ENCODE measurements at regions not wholly inside any gene's neighbourhood (a gene's known extent, or its start where the extent isn't known, plus 50 kb on each side); places are given as distances from the start of the nearest gene placed in this dataset.

DNA sequence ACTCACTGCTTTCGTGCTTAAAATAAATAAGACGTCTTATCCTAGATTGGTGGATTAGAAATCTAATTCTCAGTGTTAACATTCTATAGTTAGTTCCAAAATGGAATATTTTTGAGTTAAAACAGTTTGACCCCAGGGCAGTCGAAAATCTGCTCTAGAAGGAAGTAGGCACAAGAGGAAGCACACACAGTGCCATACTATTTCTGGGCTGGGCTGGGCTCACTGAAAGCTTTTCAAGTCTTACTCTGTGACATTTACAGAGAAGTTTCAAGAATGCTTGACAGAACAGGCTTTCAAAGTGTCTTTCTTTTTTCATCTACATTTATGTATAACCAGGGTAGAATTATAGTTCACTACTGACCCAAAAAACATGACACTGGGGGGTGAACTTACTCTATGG is 209.8 kb downstream of the SOD2 start:
- H3K4me1 ChIP-seq = no peaks in the 10 kb centered on the region
- H3K9me3 ChIP-seq = no peaks in the 10 kb centered on the region
- no peaks in the 10 kb centered on the region for H3K36me3 ChIP-seq (ENCODE audit: low read depth, missing control alignments)
- peaks cover 2% of the 10 kb centered on the region for H3K27me3 ChIP-seq
- DNase-seq = no peak
- intact Hi-C loops (cut with DNase I; ENCODE audit: low total_unique reads) = no loop called here
- TF ChIP-seq POLR2A (IDR thresholded peaks at IDR 0.05) = no peak
- TF ChIP-seq, protein P1, sequence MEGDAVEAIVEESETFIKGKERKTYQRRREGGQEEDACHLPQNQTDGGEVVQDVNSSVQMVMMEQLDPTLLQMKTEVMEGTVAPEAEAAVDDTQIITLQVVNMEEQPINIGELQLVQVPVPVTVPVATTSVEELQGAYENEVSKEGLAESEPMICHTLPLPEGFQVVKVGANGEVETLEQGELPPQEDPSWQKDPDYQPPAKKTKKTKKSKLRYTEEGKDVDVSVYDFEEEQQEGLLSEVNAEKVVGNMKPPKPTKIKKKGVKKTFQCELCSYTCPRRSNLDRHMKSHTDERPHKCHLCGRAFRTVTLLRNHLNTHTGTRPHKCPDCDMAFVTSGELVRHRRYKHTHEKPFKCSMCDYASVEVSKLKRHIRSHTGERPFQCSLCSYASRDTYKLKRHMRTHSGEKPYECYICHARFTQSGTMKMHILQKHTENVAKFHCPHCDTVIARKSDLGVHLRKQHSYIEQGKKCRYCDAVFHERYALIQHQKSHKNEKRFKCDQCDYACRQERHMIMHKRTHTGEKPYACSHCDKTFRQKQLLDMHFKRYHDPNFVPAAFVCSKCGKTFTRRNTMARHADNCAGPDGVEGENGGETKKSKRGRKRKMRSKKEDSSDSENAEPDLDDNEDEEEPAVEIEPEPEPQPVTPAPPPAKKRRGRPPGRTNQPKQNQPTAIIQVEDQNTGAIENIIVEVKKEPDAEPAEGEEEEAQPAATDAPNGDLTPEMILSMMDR (IDR thresholded peaks at IDR 0.05) = no peak
- no peak overlapping the region for H3K27ac ChIP-seq
- no peak overlapping the region for H3K4me3 ChIP-seq
- 76 to 90% methylated on average over 3 of the region's 3 CpGs for WGBS, 2 donors

DNA sequence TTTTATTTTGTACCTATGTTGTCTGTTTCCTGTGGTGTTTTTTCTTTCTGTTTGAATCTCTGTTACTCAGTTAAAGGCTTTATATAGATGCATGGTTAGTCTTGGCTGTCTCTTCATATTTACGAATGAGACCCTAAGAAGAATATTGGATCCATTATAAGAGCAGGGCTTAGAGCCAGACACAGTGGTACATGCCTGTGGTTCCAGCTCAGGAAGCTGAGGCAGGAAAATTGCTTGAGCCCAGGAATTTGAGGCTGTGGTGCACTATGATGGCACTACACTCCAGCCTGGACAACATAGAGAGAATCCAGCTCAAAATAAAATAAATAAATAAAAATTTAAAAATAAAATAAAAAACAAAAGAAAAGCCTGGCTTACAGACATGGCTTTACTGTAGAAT is 211.1 kb downstream of the SOD2 start:
- Histone ChIP-seq H3K27me3 (peaks cover 2% of the 10 kb centered on the region), H3K27ac (no peak overlapping the region), H3K9me3 (no peaks in the 10 kb centered on the region), H3K4me3 (no peak overlapping the region), H3K4me1 (no peaks in the 10 kb centered on the region), H3K36me3 (ENCODE audit: low read depth, missing control alignments) (no peaks in the 10 kb centered on the region)
- intact Hi-C loops (cut with DNase I; ENCODE audit: low total_unique reads) = no loop called here
- DNase-seq = no peak
- TF ChIP-seq, protein P1 (IDR thresholded peaks at IDR 0.05) = no peak
- no peak for TF ChIP-seq POLR2A (IDR thresholded peaks at IDR 0.05)
- 84 to 85% methylated on average over 1 of the region's 1 CpG for WGBS, 2 donors

DNA sequence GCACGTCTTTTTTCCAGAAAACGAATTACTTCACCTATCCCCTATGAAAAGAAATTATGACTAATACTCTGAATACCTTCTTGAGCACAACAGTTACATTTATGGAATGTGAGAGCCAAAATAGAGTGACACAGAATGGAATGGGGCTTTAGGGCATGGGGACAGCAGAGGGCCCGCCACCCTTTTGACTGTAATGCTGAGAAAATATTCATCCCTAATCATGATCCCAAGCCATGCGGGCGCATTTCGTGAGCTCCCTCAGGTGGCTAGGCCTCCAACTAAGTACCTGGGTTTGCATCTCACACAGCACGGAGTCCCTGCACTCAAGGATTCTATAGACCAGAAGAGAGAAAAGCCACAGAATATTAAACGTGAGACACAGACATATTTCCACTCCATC is 212.6 kb downstream of the SOD2 start:
- H3K36me3 ChIP-seq (ENCODE audit: low read depth, missing control alignments) = no peaks in the 10 kb centered on the region
- H3K4me3 ChIP-seq = no peak overlapping the region
- DNase-seq = no peak
- TF ChIP-seq, protein P1 (IDR thresholded peaks at IDR 0.05) = no peak
- TF ChIP-seq POLR2A (IDR thresholded peaks at IDR 0.05) = no peak
- H3K4me1 ChIP-seq = no peaks in the 10 kb centered on the region
- H3K27me3 ChIP-seq = peaks cover 2% of the 10 kb centered on the region
- no peak overlapping the region for H3K27ac ChIP-seq
- WGBS, 2 donors = 88 to 93% methylated on average over 8 of the region's 8 CpGs
- intact Hi-C loops (cut with DNase I; ENCODE audit: low total_unique reads) = no loop called here
- no peaks in the 10 kb centered on the region for H3K9me3 ChIP-seq

DNA sequence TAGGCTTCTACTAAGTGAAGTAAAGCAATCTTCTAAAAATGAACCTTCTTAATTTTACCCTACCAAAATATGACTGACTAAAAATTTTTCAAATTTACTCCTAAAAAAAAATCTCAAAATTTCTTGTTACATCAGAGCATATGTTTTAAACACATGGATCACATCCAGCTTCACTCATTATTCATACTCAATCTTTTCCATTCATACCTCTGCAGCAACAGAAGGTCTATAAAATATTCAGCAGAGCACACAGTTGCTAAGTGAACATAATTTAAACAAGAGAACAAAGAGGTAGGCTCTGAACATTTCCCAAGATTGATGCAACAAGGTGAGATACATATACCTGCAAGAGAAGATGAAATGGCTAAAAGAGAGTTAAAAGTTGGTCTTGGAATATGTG is 213.9 kb downstream of the SOD2 start:
- intact Hi-C loops (cut with DNase I; ENCODE audit: low total_unique reads) = no loop called here
- no peak overlapping the region for H3K27ac ChIP-seq
- H3K9me3 ChIP-seq = no peaks in the 10 kb centered on the region
- DNase-seq = no peak
- H3K4me3 ChIP-seq = no peak overlapping the region
- H3K36me3 ChIP-seq (ENCODE audit: low read depth, missing control alignments) = no peaks in the 10 kb centered on the region
- TF ChIP-seq POLR2A (IDR thresholded peaks at IDR 0.05) = no peak
- TF ChIP-seq, protein P1 (IDR thresholded peaks at IDR 0.05) = no peak
- H3K27me3 ChIP-seq = no peaks in the 10 kb centered on the region
- no peaks in the 10 kb centered on the region for H3K4me1 ChIP-seq

DNA sequence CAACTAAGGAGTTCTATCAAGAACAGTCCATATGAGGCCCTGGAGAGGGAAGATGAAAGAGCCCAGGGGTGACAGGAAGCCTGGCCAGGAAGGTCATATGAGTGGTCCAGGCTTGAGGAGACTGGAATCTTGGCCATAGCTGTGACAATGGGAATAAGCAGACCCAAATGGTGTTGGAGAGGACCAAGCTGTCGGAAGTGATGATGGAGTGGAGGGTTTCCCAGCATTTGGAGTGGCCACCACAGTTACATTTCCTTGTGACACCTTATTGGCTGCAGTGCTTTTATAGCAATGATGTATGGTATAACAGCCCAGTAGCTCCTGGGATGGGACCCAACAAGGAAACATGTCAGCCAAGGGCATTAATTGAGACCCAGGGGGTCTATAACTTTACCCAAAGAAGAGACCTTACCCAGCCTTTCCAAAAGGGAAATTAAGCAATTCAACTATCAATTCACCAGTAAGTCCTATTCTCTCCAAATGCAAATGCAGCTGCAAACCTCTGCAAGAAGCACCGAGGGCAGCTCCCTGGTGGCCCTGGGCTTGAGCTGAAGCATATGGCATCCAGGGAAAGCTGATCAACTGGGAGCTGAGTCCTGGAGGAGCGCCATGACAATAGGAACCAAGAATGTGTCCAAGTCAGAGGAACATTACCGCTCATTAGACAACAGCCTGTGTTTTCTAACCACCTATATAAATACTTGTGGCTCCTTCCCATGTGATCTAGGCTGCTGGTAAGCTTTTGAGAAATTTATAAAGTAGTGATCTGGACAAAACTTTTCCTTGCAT is 219.4 kb downstream of the SOD2 start:
- WGBS, 2 donors = 64 to 72% methylated on average over 4 of the region's 4 CpGs
- Histone ChIP-seq H3K27me3 (no peaks in the 10 kb centered on the region), H3K36me3 (ENCODE audit: low read depth, missing control alignments) (no peaks in the 10 kb centered on the region), H3K27ac (no peak overlapping the region), H3K9me3 (no peaks in the 10 kb centered on the region), H3K4me1 (no peaks in the 10 kb centered on the region), H3K4me3 (no peak overlapping the region)
- intact Hi-C loops (cut with DNase I; ENCODE audit: low total_unique reads) = no loop called here
- TF ChIP-seq POLR2A (IDR thresholded peaks at IDR 0.05) = no peak
- TF ChIP-seq, protein P1 (IDR thresholded peaks at IDR 0.05) = no peak
- DNase-seq = peak; percentile 44
